Stimulated activated CD4-positive, alpha-beta T cell treated with anti-CD3 and anti-CD28 coated beads, Interleukin-15, amount 100 ng/mL, for 24 hours (primary cell): ENCODE measurements at regions not wholly inside any gene's neighbourhood (a gene's known extent, or its start where the extent isn't known, plus 50 kb on each side); places are given as distances from the start of the nearest gene placed in this dataset.

Experiments used
- DNase-seq: peaks from one replicate; pipeline ENCODE4 v3.0.0-alpha.2; 2020

- no peak for DNase-seq
Observed at GRCh38 chr5:133794771-133795415, 173.5 kb downstream of the C5orf15 start.

GRCh38 chr5:133793756-133794465 is 174.5 kb downstream of the C5orf15 start:
- DNase-seq: no peak

- no peak for DNase-seq
Observed at GRCh38 chr5:133792655-133793054, 175.8 kb downstream of the C5orf15 start.

GRCh38 chr5:133792024-133792423 is 176.4 kb downstream of the C5orf15 start:
- no peak for DNase-seq

- no peak for DNase-seq
Observed at GRCh38 chr5:133790898-133791297, 177.5 kb downstream of the C5orf15 start.

- no peak for DNase-seq
Observed at GRCh38 chr5:133789428-133789827, 177.1 kb upstream of the FSTL4 start.

GRCh38 chr5:133788121-133788520 is 175.8 kb upstream of the FSTL4 start:
- DNase-seq: no peak

GRCh38 chr5:133786420-133786819 is 174.1 kb upstream of the FSTL4 start:
- DNase-seq: no peak

- DNase-seq: no peak
Observed at GRCh38 chr5:133785182-133785581, 172.8 kb upstream of the FSTL4 start.

- DNase-seq: peak; percentile 19
Observed at GRCh38 chr5:133783481-133783880, 171.1 kb upstream of the FSTL4 start.

- no peak for DNase-seq
Observed at GRCh38 chr5:133782736-133783135, 170.4 kb upstream of the FSTL4 start.

- DNase-seq: no peak
Observed at GRCh38 chr5:133781436-133782225, 169.3 kb upstream of the FSTL4 start.

- DNase-seq: no peak
Observed at GRCh38 chr5:133780619-133781280, 168.4 kb upstream of the FSTL4 start.

GRCh38 chr5:133779828-133780475 is 167.6 kb upstream of the FSTL4 start:
- DNase-seq: no peak

GRCh38 chr5:133778636-133779035 is 166.3 kb upstream of the FSTL4 start:
- DNase-seq: no peak

GRCh38 chr5:133777951-133778350 is 165.6 kb upstream of the FSTL4 start:
- DNase-seq: no peak

GRCh38 chr5:133775584-133776304 is 163.4 kb upstream of the FSTL4 start:
- no peak for DNase-seq

- DNase-seq: no peak
Observed at GRCh38 chr5:133773247-133774202, 161.2 kb upstream of the FSTL4 start.

GRCh38 chr5:133769842-133770241 is 157.5 kb upstream of the FSTL4 start:
- no peak for DNase-seq

GRCh38 chr5:133763744-133764143 is 151.4 kb upstream of the FSTL4 start:
- DNase-seq: no peak

- no peak for DNase-seq
Observed at GRCh38 chr5:133761632-133762031, 149.3 kb upstream of the FSTL4 start.
